GM21737 (cell line): ENCODE measurements at regions not wholly inside any gene's neighbourhood (a gene's known extent, or its start where the extent isn't known, plus 50 kb on each side); places are given as distances from the start of the nearest gene placed in this dataset.

Source experiments
- ATAC-seq: cut with Tn5 transposase; IDR thresholded peaks from one replicate; pipeline ENCODE4 v1.9.1; 2021; ENCODE audit warnings: mild to moderate bottlenecking, moderate library complexity; ENCODE audit not compliant: unreplicated experiment

DNA sequence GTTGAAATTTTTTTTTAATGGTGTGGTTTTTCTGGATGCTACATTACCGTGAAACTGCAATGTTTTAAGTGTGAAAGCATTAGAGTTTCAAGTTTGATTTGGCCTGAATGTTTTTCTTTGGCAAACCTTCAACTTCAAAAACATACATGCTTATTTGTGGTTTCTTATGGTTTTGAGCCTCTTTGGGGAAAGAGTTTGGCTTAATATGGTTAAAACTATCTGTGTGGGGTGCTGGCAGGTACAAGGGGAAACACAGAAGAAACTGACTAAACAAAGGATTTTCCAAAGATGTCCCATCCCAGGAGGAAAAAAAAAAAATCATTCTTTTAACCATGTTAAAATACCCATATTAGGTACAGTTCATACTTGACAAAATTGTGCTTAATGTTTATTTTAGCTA, 121.1 kb downstream of the HGF start:
- no peak for ATAC-seq

DNA sequence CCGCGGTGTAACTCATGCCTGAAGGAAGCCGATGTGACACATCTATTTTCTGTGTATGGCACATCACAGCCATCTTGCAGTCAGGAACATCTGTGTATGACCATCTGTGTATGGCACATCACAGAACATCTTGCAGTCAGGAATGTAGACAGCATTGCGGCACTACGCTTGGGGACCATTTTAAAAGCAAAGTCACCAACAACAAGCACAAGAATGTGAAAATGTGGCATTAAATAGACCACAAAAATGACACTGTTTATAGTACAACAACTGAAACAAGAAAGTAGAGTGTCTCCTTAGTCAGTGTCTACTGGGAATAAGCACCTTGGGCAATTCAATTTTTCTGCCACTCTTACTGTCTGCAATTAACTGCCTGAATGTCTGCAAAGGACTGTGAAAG, 124.4 kb downstream of the HGF start:
- ATAC-seq, result no peak

DNA sequence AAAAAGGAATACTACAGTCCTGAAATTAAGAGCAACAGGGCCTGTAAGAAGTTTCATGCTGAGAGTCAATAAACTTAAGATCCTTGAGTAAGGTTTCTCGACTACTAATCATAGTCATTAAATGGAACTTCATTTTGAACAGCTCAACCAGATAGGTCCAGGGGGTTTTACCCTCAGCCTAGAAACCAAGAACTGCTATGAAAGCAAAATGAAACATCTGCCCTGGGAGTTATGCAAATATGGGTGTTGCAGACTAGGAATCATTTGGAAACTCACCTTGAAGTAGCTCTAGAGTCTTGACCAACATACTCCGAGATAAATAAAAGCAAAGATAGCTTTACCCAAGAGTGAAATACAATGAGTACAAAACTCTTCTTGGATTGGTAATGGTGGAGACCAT, 128.0 kb downstream of the HGF start:
- ATAC-seq, result no peak

DNA sequence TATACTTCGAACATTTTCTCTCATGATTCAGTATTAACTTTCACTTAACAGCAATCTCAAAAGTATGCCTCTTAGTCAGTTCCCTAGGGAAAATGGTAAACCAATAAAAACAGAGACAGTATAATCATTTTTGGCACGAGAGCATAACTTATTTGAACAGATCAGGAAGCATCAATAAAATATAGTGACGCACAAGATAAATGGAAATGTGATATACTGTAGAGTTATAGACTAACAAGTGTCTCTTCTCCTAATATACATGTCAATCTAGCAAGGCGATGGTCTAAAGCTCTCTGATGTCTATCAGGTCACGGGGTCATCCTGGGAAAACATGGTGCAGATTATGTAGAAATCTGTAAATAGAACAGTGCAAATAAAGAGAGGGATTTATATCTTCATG, 131.6 kb downstream of the HGF start:
- no peak for ATAC-seq

DNA sequence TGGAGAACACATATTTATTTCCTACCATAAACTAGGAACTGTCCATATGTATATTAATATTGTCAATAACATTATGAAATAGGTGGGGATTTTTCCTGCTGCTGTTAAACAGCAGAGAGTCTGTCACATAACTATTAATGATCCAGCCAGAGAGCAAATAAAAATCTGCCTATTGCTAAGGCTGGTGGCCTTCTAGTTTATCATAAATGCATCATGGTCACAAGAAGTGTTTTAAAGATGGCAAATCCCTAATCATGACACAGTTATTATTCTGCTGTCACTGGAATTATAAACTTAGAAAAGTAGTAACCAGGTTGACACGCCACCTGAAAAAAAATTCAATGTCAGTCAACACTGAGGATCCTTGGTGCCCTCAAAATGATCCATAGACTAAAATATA, 132.3 kb downstream of the HGF start:
- ATAC-seq, result no peak

DNA sequence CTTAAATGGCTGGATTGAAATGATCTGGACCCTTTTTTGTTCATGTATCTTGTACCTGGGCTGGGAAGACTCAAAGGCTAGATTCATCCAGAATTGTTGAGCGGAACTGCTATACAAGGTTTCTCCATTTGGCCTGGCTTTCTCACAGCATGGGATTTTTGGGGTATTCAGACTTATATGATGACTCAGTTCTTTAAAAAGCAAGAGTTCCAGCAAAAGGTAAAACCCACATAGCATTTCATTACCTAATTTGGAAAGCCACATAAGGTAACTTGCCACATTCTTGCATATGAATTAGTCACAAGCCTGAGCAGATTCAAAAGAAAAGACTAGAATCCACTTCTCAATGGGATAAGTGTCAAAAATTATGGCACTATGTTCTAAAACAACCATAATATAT, 137.4 kb downstream of the HGF start:
- no peak for ATAC-seq

DNA sequence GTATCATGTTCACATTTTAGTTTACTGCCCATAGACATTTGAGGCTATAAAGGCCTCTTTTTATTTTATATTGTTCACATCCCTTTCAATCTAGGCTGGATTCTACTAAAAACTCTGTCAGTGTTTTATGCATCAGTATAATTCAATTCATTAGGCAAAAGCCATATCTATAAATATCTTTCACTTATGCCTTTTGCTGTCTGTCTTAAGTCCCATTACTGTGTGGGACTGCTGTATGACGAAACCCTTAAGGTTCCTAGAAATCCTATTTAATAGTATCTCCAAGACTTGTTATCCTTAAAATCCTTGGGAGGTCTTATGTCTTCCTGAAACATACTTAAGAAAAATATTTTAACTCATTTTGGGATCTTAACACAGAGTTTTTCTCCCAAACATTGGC, 139.2 kb downstream of the HGF start:
- no peak for ATAC-seq

DNA sequence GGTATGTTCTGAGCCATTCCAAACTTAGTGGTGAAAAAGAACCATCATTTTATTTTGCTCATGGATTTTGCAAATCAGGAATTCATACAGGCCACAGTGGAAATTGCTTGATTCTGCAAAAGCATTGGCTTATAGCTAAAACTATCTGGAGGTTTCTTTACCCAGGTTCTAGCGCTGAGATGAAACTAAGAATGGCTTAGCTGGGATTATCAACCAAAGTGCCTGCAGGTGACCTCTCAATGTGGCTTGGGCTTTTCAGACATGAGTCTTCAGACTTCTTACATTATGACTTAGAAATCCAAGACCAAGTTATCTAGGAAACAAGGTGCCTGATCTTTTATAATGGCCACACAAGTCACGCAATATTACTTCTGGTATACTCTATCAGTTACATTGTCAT, 140.1 kb downstream of the HGF start:
- ATAC-seq, result no peak

DNA sequence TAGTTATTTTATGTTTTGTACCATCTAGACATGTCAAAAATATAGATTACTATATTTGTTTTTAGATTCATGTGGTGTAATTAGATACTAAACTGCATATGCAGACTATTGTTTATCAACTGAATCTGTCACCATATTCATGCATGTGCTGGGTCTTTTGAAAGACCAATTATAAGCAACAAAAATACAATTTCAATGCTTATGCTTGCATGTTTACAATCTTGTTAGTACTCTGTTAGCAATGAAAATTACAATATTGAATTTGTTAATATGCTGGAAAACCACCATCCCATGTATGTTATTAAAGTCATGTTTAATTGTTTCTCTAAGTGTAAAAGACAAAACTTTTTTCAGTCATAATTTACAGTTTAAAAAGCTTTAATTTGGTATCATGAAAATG, 140.9 kb downstream of the HGF start:
- ATAC-seq, result no peak

DNA sequence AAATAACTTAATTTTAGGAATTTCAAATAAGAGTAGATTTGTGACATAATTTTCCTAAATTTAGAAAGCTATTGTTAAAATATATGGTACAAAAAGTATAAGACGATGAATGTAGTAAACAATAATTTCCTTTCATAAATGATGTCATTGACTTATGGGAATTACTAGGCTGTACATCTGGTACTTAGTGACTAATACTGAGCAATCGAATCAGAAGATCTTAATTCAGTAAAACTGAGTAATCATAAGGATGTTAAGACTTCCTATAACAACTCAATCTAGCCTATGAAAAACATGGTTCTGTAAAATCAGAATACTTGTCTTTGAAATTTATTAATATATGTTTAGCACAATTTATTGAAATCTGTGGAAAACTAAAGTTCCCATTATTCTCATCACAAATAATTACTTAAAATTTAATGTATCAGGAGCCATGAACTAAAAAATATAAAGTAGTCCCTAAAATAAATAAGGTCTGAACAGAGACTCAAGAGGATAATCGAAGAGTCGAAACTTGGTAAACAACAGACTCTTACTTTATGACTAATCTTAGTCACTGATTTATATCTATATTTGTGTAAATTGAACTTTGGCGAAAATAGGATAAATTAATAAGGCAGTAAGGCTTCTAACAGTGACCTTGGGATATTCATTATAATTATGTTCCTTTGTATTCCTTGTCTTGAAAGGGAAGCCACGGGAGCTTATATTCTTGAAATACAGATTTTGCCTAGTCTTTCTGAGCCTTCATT, 142.1 kb downstream of the HGF start:
- ATAC-seq, result no peak

DNA sequence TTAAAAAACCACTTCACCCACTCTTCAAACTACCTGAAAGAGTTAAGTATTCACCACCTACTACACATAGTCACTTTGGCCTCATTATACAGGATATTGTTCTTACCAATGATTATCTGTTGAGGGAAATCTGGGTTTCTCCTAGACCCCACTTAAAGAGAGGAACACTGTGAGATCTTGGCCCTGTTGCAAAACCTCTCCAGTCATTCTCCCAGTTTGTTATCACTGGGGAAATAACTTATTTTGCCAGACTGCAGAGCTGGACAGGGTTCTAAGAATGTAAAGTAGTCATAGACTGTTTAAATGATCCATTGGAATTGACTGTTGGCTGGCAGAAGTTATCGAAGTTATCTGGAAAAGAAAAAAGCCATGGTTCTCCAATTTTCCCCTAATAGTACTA, 143.8 kb downstream of the HGF start:
- no peak for ATAC-seq

DNA sequence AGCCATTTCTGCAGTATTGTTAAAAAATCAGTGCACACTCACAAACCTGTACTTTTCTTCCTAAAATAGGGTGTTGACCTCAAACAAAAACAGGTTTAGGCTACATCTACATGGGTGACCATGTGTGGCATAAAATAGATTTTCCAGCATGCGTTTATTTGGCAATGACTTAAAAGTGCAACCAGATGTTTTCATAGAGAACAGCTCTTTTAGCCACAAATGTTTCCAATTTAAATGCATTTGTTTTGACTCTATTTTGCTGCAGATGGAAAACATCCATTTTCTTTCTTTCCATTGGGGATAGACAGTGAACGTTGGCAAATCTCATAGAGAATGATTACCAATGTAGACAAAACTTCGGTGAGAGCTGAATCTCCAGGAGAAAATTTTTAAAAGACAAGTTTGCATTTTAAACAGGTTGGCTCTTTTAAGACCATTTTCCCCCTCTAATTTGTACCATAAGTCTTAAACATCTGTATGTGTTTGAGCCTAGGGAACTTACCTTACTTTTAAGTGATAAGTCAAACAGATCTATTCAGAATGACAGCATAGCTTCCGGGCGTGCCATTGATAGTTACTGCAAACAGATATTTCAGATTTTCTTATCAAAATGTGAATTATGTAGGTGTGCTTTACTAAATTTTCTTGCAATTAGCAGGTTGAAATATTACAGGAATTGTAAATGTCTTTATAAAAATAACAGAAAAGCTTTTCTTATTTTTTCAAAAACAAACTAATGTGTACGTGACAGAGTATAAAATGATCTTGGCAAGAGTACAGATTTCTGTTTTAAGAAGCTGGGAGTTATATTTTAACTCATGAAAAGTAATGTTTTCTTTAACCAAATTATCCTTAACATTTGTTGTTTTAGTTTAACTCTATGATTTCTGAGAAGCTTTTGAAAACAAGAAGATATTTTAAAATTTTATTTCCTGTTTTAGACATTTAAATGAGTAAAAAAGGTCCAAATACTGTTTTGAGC, 144.9 kb downstream of the HGF start:
- ATAC-seq, result no peak

DNA sequence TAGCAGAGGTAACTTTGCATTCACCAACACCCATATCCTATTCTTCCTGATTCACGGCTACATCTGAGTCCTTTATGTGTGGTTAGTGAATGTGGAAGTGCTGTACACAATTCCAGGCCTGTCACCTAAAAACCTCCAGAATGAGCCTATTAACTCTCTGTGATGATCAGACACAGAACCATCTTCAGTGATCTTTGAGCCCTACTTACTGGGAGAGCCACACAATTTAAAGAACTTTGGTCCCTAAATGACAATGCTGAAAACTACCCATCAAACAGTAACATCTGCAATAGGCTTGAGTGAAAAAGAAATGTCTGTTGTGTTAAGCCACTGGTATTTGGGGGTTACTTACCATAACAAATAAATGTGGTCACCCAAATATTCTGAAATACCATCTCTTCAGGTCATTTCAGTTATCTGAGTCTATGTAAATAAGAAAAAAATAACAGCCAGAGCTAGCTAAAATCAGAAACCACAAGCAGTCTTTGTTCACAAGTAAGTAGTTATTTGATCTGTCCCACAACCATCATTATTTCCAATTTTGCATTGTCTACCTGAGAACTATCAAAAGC, 145.7 kb downstream of the HGF start:
- no peak for ATAC-seq

DNA sequence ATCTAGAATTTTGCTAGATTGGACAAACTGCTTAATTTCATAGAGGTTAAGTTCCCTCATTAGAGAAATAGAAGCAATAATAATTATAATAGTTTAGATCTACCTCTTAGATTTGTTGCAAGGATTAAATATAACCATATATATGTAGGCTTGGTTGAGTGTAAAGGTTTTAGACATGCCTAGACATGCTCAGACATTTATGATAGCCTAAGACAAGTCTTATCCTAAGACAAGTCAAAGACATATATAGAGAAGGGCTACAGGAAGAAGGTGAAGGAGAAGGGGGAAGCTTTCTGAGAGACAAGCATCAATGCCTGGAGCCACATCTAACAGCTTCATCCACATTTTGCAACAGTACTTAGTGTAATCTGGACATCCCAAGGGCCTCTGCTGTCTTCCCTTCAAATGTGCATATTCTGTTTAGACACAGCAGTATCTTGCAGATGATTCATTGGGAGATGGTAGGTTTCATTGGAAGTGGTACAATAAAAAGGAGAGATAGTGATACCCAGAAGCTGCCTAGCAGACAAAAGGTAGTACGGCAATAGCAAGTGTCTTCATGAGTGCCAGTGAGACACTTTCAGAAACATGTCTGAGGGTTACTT, 146.5 kb downstream of the HGF start:
- no peak for ATAC-seq

DNA sequence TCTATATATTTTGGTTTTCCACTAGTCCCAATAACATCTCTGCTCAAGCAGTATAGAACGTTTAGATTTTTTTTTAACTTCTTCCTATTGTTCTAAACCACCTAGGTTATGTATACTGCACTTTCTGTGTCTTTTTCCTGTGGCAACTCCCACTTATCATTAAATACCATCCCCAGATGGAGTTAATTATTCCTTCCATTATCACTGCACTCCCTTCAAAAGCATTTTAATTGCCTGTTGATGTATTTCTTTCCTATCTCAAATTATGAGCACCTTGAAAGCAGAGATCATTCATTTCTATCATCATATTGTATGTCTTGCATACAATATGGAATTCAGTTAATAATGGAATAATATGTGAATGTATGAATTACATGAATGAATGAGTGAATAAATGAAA, 148.0 kb downstream of the HGF start:
- no peak for ATAC-seq

DNA sequence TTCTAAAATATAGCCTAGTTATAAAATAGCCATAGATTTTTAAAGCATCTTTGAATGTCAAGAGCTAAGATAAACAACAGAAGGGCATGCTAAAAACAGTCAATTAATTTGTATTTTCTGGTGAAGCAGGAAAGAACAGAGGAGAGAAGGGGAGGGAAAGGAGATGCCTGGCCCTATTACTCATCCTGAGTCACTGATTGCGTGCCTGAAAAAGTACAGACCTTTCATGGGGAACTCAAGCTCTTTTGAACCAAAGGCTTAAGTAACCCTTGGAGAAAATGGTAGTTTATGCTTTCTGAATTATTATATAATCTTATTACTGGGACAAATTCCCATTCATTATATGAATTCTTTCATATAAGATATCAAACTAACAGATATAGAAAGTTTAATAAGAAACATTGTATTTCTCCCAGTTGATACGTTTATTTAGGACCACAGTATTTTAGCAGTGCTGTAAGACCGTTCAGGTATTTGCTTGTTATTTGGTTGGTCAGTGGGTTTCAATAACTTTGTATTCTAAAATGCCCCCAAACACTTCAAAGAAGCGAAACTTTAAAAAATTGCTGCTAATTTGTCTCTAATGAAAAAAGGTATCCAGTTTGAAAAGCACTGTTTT, 151.3 kb downstream of the HGF start:
- ATAC-seq, result no peak

DNA sequence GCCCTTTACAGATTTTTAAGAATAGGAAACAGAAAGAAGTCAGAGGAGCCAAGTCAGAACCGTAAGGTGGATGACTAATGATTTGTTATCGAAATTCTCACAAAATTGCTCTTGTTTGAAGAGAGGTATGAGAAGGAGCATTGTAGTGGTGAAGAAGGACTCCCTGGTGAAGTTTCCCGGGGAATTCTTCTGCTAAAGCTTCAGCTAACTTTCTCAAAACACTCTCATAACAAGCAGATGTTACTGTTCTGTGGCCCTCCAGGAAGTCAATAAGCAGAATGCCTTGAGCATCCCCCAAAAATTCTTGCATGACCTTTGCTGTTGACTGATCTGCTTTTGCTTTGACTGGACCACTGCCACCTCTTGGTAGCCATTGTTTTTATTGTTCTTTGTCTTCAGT, 152.9 kb downstream of the HGF start:
- no peak for ATAC-seq

DNA sequence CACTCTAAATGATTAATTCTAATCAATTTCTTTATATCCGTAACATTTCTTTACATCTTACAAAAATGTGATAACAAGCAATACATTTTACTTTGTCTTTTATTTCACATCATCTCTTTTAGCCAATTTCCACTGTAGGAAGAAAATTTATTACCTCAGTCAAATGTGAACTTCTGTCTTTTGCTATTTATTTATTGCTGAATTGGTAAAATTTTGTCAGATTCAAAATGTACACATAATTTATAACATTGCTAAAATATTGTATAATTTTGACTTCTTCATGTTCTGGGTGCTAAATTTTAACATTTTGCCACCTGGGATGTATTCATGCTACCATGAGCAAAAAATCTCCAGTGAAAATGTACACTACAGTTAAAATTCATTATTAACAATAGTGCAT, 158.0 kb downstream of the HGF start:
- no peak for ATAC-seq

DNA sequence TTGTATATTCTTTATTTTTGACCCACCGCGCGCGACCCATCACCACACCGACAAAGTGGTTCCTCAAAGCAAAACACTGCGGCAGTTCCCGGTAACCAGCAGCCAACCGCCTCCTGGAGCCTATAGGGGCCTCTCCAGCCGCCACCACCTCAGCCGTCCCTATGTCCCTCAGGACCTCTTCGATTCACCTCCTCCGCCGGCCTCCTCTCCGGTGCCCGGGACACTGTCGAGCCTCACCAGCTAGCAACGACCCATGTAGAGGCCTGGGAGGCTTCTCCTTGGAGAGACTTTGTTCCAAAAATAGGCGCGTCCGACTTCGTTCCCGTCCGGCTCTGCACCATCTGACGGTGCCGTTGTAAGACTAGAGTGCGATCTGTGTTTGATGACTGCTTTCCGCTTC, 158.8 kb downstream of the HGF start:
- ATAC-seq, result no peak

DNA sequence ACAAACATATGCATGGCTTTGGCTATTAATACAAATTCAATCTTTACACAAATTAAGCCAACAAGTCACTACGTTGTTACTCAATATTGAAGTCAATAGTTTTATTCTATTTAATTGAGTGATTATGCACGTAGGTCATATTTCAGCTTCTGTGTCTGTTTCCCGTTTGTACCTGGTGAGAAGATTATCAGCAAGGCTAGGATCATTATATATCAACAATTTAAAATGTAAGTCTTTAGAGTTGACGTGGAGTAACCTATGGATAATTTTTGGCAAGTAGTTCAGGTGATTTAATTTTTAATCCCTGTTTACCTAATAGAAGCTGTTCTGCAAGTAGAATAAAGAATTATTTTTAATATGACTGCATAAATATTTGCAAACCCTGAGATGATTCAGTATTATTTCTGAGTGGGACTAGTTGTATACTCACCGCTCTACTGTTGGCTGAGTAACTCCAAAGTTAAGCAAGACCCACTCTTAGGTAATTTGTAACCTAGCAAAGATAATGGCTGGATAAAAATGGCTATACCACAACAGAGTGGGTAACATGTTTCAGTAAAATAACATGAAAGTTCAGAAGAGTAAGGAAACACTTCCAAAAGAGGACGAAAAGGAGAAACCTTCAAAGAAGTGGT, 161.0 kb downstream of the HGF start:
- no peak for ATAC-seq

DNA sequence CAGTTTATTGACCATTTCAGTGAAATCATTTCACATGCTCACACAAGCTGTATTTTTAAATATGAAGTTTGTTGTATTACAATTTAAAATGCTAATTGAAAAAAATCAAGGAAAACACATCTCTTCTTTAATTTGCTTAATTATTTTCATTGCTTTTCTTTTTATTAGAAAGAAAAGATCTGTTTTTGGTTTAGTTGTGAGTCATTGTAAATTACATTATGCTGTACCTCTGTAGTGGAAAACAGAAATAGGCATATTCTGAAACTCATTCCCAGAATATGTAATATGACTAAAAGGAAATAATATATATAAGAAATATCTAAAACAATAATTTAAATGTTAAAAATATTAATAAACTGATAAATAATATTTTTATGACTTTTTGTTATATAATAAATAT, 161.9 kb downstream of the HGF start:
- ATAC-seq, result no peak
